Fibroblast of lung (primary cell): ENCODE measurements at regions not wholly inside any gene's neighbourhood (a gene's known extent, or its start where the extent isn't known, plus 50 kb on each side); places are given as distances from the start of the nearest gene placed in this dataset.

ENCODE experiments used
- CTCF ChIP-seq, 2 donors: IDR thresholded peaks in 1 of 2; conservative IDR thresholded peaks in 1 of 2; 1 replicate in 1 of 2; 2 replicates in 1 of 2; pipeline ENCODE4 v1.5.1; 2011 to 2012; ENCODE audit warnings: low read length in 2 of 2, control low read depth in 1 of 2, inconsistent platforms in 1 of 2, low read depth in 1 of 2, mild to moderate bottlenecking in 1 of 2
- EZH2 ChIP-seq: IDR thresholded peaks from 2 replicates; pipeline ENCODE4 v1.5.1; 2012; ENCODE audit warnings: low read length, control low read depth, mild to moderate bottlenecking; ENCODE audit errors: missing control alignments

- TF ChIP-seq CTCF (conservative IDR thresholded peaks at IDR 0.05 in 1 of 2, IDR thresholded peaks at IDR 0.05 in 1 of 2; ENCODE audit: low read depth in 1 of 2, low read length in 2 of 2) (no peak), EZH2 (no peak)
Observed at GRCh38 chr3:147662705-147663104, 253.5 kb downstream of the ZIC1 start.
